Endothelial cell of umbilical vein (primary cell): ENCODE measurements at regions not wholly inside any gene's neighbourhood (a gene's known extent, or its start where the extent isn't known, plus 50 kb on each side); places are given as distances from the start of the nearest gene placed in this dataset.

Experiments used
- BruUV-seq: library from RNA; stranded (reverse); fragments of 400-500 nt; replicated peaks from 2 replicates; lab custom pipeline; 2021; lab: Mats Ljungman, UMichigan
- CTCF ChIA-PET: fragments of 300-600, 350-600 bp; sonication (Branson Sonifier 250); formaldehyde crosslinking; loops from one replicate; lab custom pipeline; 2021; ENCODE audit warnings: antibody characterized with exemption, inconsistent platforms; lab: Charles Lee
- POLR2A ChIA-PET: fragments of 300-600, 350-600 bp; sonication (Branson Sonifier 250); formaldehyde crosslinking; loops from one replicate; lab custom pipeline; 2021; ENCODE audit warnings: antibody characterized with exemption, inconsistent platforms; lab: Charles Lee
- DNase-seq: peaks from one replicate; pipeline ENCODE4 v3.0.0-alpha.2; 2011; ENCODE audit warnings: low read depth, low spot score
- FAIRE-seq: peaks from 2 replicates; lab custom pipeline; 2011; peaks lifted over from hg19 to GRCh38; lab: Jason Lieb, UNC
- H2AFZ ChIP-seq: 2 replicates; pipeline ENCODE4 v1.6.0; 2012; ENCODE audit warnings: low read depth, low read length, control low read depth, inconsistent platforms
- H3K27ac ChIP-seq: 2 replicates; pipeline ENCODE4 v1.5.1; 2011; ENCODE audit warnings: low read depth, mild to moderate bottlenecking, control low read depth, low read length, moderate library complexity; ENCODE audit not compliant: insufficient read depth
- H3K27me3 ChIP-seq, 2 experiments: 2 replicates each; pipeline versions ENCODE4 v1.6.0 to v1.6.1; 2011; ENCODE audit warnings: low read length in 2 of 2, mixed read lengths in 1 of 2; ENCODE audit not compliant: control insufficient read depth in 2 of 2, insufficient read depth in 2 of 2
- H3K36me3 ChIP-seq, 2 experiments: 2 replicates in 1 of 2; 3 replicates in 1 of 2; pipeline ENCODE4 v1.5.1; 2011; ENCODE audit warnings: low read length in 2 of 2, mild to moderate bottlenecking in 1 of 2, moderate library complexity in 1 of 2; ENCODE audit not compliant: control insufficient read depth in 2 of 2, insufficient read depth in 2 of 2; ENCODE audit errors: extremely low read depth in 1 of 2
- H3K4me1 ChIP-seq: 3 replicates; pipeline ENCODE4 v1.5.1; 2011; ENCODE audit warnings: mild to moderate bottlenecking, low read length; ENCODE audit not compliant: control insufficient read depth, insufficient read depth; ENCODE audit errors: extremely low read depth
- H3K4me2 ChIP-seq: 2 replicates; pipeline ENCODE4 v1.6.1; 2011; ENCODE audit warnings: low read length, control low read depth, mixed read lengths; ENCODE audit not compliant: insufficient read depth
- H3K4me3 ChIP-seq, 3 experiments: fragments of 200-600 bp in 1 of 3; sonication (generic), shearing (Covaris generic) in 1 of 3; replicated peaks in 1 of 3; 2 replicates each; pipeline ENCODE4 v1.5.1; 2011 to 2016; ENCODE audit warnings: control low read depth in 3 of 3, low read length in 3 of 3, mild to moderate bottlenecking in 2 of 3, inconsistent platforms in 1 of 3, low read depth in 1 of 3, moderate library complexity in 1 of 3; ENCODE audit not compliant: insufficient read depth in 1 of 3
- H3K79me2 ChIP-seq: 2 replicates; pipeline ENCODE4 v1.6.0; 2012; ENCODE audit warnings: low read length, inconsistent platforms; ENCODE audit not compliant: control insufficient read depth, insufficient read depth
- H3K9ac ChIP-seq: replicated peaks from 2 replicates; pipeline ENCODE3; 2011; ENCODE audit warnings: low read length, control low read depth; ENCODE audit not compliant: insufficient read depth; ENCODE audit errors: extremely low read depth
- H3K9me1 ChIP-seq: replicated peaks from 3 replicates; pipeline ENCODE4 v1.6.0; 2011; ENCODE audit warnings: mild to moderate bottlenecking, low read length; ENCODE audit not compliant: control insufficient read depth, insufficient read depth; ENCODE audit errors: extremely low read depth
- H3K9me3 ChIP-seq: replicated peaks from 2 replicates; pipeline ENCODE4 v1.5.1; 2012; ENCODE audit warnings: low read length, inconsistent platforms; ENCODE audit not compliant: control insufficient read depth, insufficient read depth
- H4K20me1 ChIP-seq: replicated peaks from 2 replicates; pipeline ENCODE3; 2011; ENCODE audit warnings: mild to moderate bottlenecking, low read length; ENCODE audit not compliant: control insufficient read depth, insufficient read depth; ENCODE audit errors: extremely low read depth
- EZH2 ChIP-seq: IDR thresholded peaks from 2 replicates; pipeline ENCODE4 v1.6.1; 2012; ENCODE audit warnings: borderline replicate concordance, low read depth, mild to moderate bottlenecking, moderate library complexity, low read length, inconsistent platforms; ENCODE audit not compliant: severe bottlenecking
- FOS ChIP-seq: IDR thresholded peaks from 2 replicates; pipeline ENCODE4 v1.6.1; 2011; ENCODE audit warnings: mild to moderate bottlenecking, low read length, moderate library complexity, borderline replicate concordance; ENCODE audit not compliant: insufficient read depth
- GATA2 ChIP-seq: IDR thresholded peaks from 2 replicates; pipeline ENCODE4 v1.7.0; 2011; ENCODE audit warnings: low read depth, mild to moderate bottlenecking, moderate library complexity, mixed read lengths, low read length; ENCODE audit not compliant: insufficient read length, insufficient read depth
- JUN ChIP-seq: IDR thresholded peaks from 2 replicates; pipeline ENCODE4 v1.6.1; 2011; ENCODE audit warnings: borderline replicate concordance, low read depth; ENCODE audit not compliant: insufficient read length, insufficient read depth
- MYC ChIP-seq: IDR thresholded peaks from one replicate; pipeline ENCODE4 v1.6.1; 2011; ENCODE audit warnings: mild to moderate bottlenecking, low read depth, low read length
- POLR2A ChIP-seq: IDR thresholded peaks from 2 replicates; pipeline ENCODE4 v1.6.1; 2012; ENCODE audit warnings: low read depth, mild to moderate bottlenecking, control low read depth, low read length
- POLR2AphosphoS5 ChIP-seq: IDR thresholded peaks from 2 replicates; pipeline ENCODE4 v1.6.1; 2012; ENCODE audit warnings: low read depth, mild to moderate bottlenecking, control low read depth, low read length, moderate library complexity; ENCODE audit not compliant: insufficient read depth
- dilution Hi-C: fragments of 300-500 bp; cut with MboI; formaldehyde crosslinking; loops from one replicate; pipeline ENCODE4 v1.15.0; 2019; ENCODE audit warnings: low sequenced_read_pairs; ENCODE audit not compliant: extremely low pct_ligation_motif_present
- intact Hi-C: fragments of 100-400 bp; cut with micrococcal nuclease; formaldehyde crosslinking; loops from one replicate; pipeline ENCODE4 v1.10.0; 2022
- TF ChIP-seq, protein P1 (sequence below), 2 donors: IDR thresholded peaks; 1 replicate in 1 of 2; 2 replicates in 1 of 2; pipeline ENCODE4 v1.5.1; 2011; ENCODE audit warnings: low read length in 2 of 2, mild to moderate bottlenecking in 2 of 2, moderate library complexity in 2 of 2, control low read depth in 1 of 2, inconsistent platforms in 1 of 2, low read depth in 1 of 2; ENCODE audit not compliant: insufficient read depth in 1 of 2; ENCODE audit errors: extremely low read depth in 1 of 2
- TF ChIP-seq, protein P2 (sequence below): IDR thresholded peaks from 2 replicates; pipeline ENCODE4 v1.6.1; 2011; ENCODE audit not compliant: insufficient read depth, insufficient read length

DNA sequence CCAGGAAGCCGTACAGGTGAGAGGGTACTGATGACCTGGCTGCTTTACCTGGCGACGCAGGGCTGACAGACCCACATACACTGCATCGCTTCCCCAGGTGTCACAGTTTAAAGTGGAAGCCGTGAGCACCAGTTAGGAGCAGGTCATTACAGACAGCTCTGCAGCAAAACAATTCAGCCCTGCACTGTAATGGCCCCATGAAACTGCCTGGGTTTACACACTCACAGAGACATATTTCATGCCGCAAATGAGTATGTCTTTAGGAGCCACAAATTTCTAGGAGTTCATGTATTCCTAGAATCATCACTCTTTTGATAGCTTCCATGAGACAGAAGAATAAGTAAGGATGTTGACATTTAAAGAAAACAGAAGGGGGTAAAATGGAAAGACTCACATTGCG lies 723.1 kb downstream of the MATN1 start:
- Histone ChIP-seq H3K9me3 (no peaks in the 10 kb centered on the region), H4K20me1 (no peaks in the 10 kb centered on the region), H2AFZ (no peak overlapping the region), H3K9me1 (no peaks in the 10 kb centered on the region), H3K27me3 (no peaks in the 10 kb centered on the region), H3K27ac (no peak overlapping the region), H3K9ac (no peak overlapping the region), H3K36me3 (no peaks in the 10 kb centered on the region), H3K4me2 (no peak overlapping the region), H3K4me1 (no peaks in the 10 kb centered on the region), H3K4me3 (no peak overlapping the region), H3K79me2 (no peaks in the 10 kb centered on the region)
- no TSS peak for BruUV-seq
- intact Hi-C loops (no loop called here), dilution Hi-C loops (no loop called here)
- POLR2A ChIA-PET, result no interaction called here
- FAIRE-seq (no peak), DNase-seq (no peak)
- no peak for TF ChIP-seq POLR2AphosphoS5
- no peak for TF ChIP-seq MYC
- TF ChIP-seq EZH2, result no peak
- no peak for TF ChIP-seq FOS
- TF ChIP-seq, protein P1, sequence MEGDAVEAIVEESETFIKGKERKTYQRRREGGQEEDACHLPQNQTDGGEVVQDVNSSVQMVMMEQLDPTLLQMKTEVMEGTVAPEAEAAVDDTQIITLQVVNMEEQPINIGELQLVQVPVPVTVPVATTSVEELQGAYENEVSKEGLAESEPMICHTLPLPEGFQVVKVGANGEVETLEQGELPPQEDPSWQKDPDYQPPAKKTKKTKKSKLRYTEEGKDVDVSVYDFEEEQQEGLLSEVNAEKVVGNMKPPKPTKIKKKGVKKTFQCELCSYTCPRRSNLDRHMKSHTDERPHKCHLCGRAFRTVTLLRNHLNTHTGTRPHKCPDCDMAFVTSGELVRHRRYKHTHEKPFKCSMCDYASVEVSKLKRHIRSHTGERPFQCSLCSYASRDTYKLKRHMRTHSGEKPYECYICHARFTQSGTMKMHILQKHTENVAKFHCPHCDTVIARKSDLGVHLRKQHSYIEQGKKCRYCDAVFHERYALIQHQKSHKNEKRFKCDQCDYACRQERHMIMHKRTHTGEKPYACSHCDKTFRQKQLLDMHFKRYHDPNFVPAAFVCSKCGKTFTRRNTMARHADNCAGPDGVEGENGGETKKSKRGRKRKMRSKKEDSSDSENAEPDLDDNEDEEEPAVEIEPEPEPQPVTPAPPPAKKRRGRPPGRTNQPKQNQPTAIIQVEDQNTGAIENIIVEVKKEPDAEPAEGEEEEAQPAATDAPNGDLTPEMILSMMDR (IDR thresholded peaks at IDR 0.05; ENCODE audit: extremely low read depth in 1 of 2, insufficient read depth in 1 of 2, low read depth in 1 of 2, low read length in 2 of 2), result no peak
- TF ChIP-seq POLR2A, result no peak
- no peak for TF ChIP-seq GATA2
- TF ChIP-seq, protein P2, sequence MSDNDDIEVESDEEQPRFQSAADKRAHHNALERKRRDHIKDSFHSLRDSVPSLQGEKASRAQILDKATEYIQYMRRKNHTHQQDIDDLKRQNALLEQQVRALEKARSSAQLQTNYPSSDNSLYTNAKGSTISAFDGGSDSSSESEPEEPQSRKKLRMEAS, result no peak
- no peak for TF ChIP-seq JUN
- CTCF ChIA-PET, result no interaction called here
